Upper lobe of left lung (tissue), 6 donors: ENCODE measurements at regions not wholly inside any gene's neighbourhood (a gene's known extent, or its start where the extent isn't known, plus 50 kb on each side); places are given as distances from the start of the nearest gene placed in this dataset.

ENCODE experiments used
- ATAC-seq, 2 donors: fragments of 200-7000 bp; cut with Tn5 transposase; one replicate each; pipeline ENCODE4 v1.9.1; 2022; ENCODE audit warnings: mild to moderate bottlenecking in 2 of 2, moderate library complexity in 2 of 2; ENCODE audit not compliant: low FRiP score in 2 of 2
- DNase-seq, 2 donors: peaks; one replicate each; pipeline ENCODE4 v3.0.0-alpha.2; 2019 to 2020
- H3K27ac ChIP-seq, 4 donors: fragments of 200-600 bp; sonication (generic); one replicate each; pipeline ENCODE4 v1.5.1; 2016 to 2019
- H3K27me3 ChIP-seq, 4 donors: fragments of 200-600 bp; sonication (generic); one replicate each; pipeline ENCODE4 v1.5.1; 2017 to 2019
- H3K36me3 ChIP-seq, 4 donors: fragments of 200-600 bp; sonication (generic); one replicate each; pipeline ENCODE4 v1.5.1; 2016 to 2019
- H3K4me1 ChIP-seq, 4 donors: fragments of 200-600 bp; sonication (generic); one replicate each; pipeline ENCODE4 v1.5.1; 2018 to 2019
- H3K4me3 ChIP-seq, 4 donors: fragments of 200-600 bp; sonication (generic); one replicate each; pipeline ENCODE4 v1.5.1; 2017 to 2019; ENCODE audit warnings: mild to moderate bottlenecking in 2 of 4, moderate library complexity in 1 of 4
- H3K9me3 ChIP-seq, 4 donors: fragments of 200-600 bp; sonication (generic); one replicate each; pipeline ENCODE4 v1.5.1; 2018 to 2019
- EP300 ChIP-seq, 4 donors: sonication (generic); formaldehyde crosslinking; IDR thresholded peaks; one replicate each; pipeline ENCODE4 v1.5.1; 2017; ENCODE audit warnings: antibody characterized with exemption in 4 of 4, control low read depth in 2 of 4
- POLR2A ChIP-seq, 4 donors: fragments of 450-650 bp; IDR thresholded peaks; one replicate each; pipeline ENCODE4 v1.5.1; 2016 to 2017; ENCODE audit warnings: antibody characterized with exemption in 4 of 4, mild to moderate bottlenecking in 2 of 4
- POLR2AphosphoS5 ChIP-seq, 2 donors: sonication (generic); formaldehyde crosslinking; IDR thresholded peaks; one replicate each; pipeline ENCODE4 v1.5.1; 2017; ENCODE audit warnings: antibody characterized with exemption in 2 of 2
- WGBS, 2 donors: methylation state at CpG; one replicate each; pipeline ENCODE4 v1.1.5; 2017 to 2018; 5-methylcytosine and 5-hydroxymethylcytosine counted together
- TF ChIP-seq, protein P1 (sequence below), 6 experiments: fragments of 450-650 bp in 4 of 6; fragments of 200-600 bp in 2 of 6; sonication (generic) in 2 of 6; IDR thresholded peaks; one replicate each; pipeline ENCODE4 v1.5.1; 2016 to 2019; ENCODE audit warnings: antibody characterized with exemption in 6 of 6
- donor health status: DM: no; HTN: no; CAD: no; lungs with moderate emphysema.
- donor health status: DM: no; HTN: yes; CAD: no; lungs with severe emphysema.

DNA sequence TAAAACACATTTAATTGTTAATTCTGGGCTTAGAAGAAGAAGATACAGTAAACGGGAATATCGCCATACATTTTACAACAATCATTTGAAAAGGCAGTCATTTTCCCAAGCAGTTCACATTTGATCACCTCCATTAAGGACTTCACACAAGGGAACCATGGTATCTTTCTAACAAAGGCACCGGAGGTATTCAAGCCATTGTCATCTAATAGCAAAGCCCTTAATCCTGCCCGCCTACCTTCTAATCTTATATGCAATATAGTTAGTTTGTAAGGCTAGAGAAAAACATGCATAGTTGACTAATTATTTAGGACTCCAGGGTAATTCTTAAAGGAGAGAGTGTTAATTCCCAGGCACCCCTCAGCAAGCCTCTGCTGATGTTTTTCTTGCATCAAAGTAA is 83.1 kb downstream of the MRPL32 start:
- H3K27ac ChIP-seq: no peak overlapping the region
- H3K4me3 ChIP-seq: no peak overlapping the region
- no peak for TF ChIP-seq POLR2A (IDR thresholded peaks at IDR 0.05)
- no peak for TF ChIP-seq EP300 (IDR thresholded peaks at IDR 0.05)
- TF ChIP-seq, protein P1, sequence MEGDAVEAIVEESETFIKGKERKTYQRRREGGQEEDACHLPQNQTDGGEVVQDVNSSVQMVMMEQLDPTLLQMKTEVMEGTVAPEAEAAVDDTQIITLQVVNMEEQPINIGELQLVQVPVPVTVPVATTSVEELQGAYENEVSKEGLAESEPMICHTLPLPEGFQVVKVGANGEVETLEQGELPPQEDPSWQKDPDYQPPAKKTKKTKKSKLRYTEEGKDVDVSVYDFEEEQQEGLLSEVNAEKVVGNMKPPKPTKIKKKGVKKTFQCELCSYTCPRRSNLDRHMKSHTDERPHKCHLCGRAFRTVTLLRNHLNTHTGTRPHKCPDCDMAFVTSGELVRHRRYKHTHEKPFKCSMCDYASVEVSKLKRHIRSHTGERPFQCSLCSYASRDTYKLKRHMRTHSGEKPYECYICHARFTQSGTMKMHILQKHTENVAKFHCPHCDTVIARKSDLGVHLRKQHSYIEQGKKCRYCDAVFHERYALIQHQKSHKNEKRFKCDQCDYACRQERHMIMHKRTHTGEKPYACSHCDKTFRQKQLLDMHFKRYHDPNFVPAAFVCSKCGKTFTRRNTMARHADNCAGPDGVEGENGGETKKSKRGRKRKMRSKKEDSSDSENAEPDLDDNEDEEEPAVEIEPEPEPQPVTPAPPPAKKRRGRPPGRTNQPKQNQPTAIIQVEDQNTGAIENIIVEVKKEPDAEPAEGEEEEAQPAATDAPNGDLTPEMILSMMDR (IDR thresholded peaks at IDR 0.05): no peak
- no peak for TF ChIP-seq POLR2AphosphoS5 (IDR thresholded peaks at IDR 0.05)
- H3K9me3 ChIP-seq: no peaks in the 10 kb centered on the region
- H3K36me3 ChIP-seq: no peaks in the 10 kb centered on the region
- ATAC-seq: no peak
- no peaks in the 10 kb centered on the region for H3K4me1 ChIP-seq
- 76 to 84% methylated on average over 4 of the region's 4 CpGs for WGBS, 2 donors
- no peak for DNase-seq
- H3K27me3 ChIP-seq: no peaks in the 10 kb centered on the region

DNA sequence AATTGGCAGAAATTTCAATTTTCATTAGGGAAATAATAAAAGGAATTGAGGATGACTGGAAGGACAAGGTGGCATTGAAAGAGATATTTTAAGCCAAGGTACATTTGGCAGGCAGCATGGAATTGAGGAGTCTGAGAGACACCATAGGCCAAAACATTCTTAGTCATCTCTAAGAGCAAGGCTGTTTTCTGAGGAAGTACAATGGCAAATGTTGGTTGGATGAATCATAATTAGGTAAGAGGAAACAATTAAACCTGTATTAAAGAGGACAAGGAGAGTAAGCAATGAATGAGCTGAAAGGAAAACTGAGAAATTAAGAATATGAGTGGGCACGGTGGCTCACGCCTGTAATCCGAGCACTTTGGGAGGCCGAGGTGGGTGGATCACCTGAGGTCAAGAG is 86.3 kb downstream of the MRPL32 start:
- 88 to 91% methylated on average over 4 of the region's 4 CpGs for WGBS, 2 donors
- TF ChIP-seq, protein P1 (IDR thresholded peaks at IDR 0.05): no peak
- TF ChIP-seq EP300 (IDR thresholded peaks at IDR 0.05) (no peak), POLR2AphosphoS5 (IDR thresholded peaks at IDR 0.05) (no peak)

GRCh38 chr7:43021431-43021830 is 89.3 kb downstream of the MRPL32 start:
- H3K27me3 ChIP-seq: no peaks in the 10 kb centered on the region
- WGBS, 2 donors: 73 to 84% methylated on average over 3 of the region's 3 CpGs
- H3K4me3 ChIP-seq: no peak overlapping the region
- no peaks in the 10 kb centered on the region for H3K9me3 ChIP-seq
- ATAC-seq (no peak), DNase-seq (no peak)
- H3K27ac ChIP-seq: no peak overlapping the region
- TF ChIP-seq POLR2AphosphoS5 (IDR thresholded peaks at IDR 0.05) (no peak), POLR2A (IDR thresholded peaks at IDR 0.05) (no peak), EP300 (IDR thresholded peaks at IDR 0.05) (no peak)
- TF ChIP-seq, protein P1 (IDR thresholded peaks at IDR 0.05): no peak
- no peaks in the 10 kb centered on the region for H3K36me3 ChIP-seq
- no peaks in the 10 kb centered on the region for H3K4me1 ChIP-seq

More for the DNA sequence above, 86.3 kb downstream of the MRPL32 start:
- H3K27ac ChIP-seq: no peak overlapping the region
- H3K36me3 ChIP-seq: no peaks in the 10 kb centered on the region
- no peaks in the 10 kb centered on the region for H3K9me3 ChIP-seq
- H3K4me3 ChIP-seq: no peak overlapping the region
- no peak for ATAC-seq
- no peaks in the 10 kb centered on the region for H3K4me1 ChIP-seq
- H3K27me3 ChIP-seq: no peaks in the 10 kb centered on the region
- DNase-seq: no peak

DNA sequence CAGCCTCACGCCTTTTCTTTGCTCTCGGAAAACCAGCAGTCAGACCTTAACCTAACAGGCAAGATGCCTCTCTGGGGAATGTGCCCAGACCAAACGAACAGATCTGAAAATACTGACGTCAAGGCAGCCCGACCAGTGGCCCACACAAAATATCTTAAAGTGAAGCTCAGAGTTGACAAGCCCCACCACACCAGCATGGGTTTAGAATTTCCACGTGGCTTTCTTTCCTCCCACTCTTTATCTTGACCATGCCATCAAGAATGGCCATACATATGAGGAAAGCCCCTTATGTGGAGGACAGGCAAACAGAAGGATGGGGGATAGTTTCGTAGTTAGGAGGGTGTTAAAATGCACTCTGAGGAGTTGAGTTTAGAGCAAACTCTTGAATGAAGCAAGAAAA is 89.8 kb downstream of the MRPL32 start:
- H3K27ac ChIP-seq: no peak overlapping the region
- no peaks in the 10 kb centered on the region for H3K36me3 ChIP-seq
- TF ChIP-seq POLR2A (IDR thresholded peaks at IDR 0.05) (no peak), POLR2AphosphoS5 (IDR thresholded peaks at IDR 0.05) (no peak), EP300 (IDR thresholded peaks at IDR 0.05) (no peak)
- TF ChIP-seq, protein P1 (IDR thresholded peaks at IDR 0.05): no peak
- DNase-seq (no peak), ATAC-seq (no peak)
- no peaks in the 10 kb centered on the region for H3K9me3 ChIP-seq
- H3K4me1 ChIP-seq: no peaks in the 10 kb centered on the region
- H3K4me3 ChIP-seq: no peak overlapping the region
- WGBS, 2 donors: 66 to 69% methylated on average over 7 of the region's 7 CpGs
- H3K27me3 ChIP-seq: no peaks in the 10 kb centered on the region

DNA sequence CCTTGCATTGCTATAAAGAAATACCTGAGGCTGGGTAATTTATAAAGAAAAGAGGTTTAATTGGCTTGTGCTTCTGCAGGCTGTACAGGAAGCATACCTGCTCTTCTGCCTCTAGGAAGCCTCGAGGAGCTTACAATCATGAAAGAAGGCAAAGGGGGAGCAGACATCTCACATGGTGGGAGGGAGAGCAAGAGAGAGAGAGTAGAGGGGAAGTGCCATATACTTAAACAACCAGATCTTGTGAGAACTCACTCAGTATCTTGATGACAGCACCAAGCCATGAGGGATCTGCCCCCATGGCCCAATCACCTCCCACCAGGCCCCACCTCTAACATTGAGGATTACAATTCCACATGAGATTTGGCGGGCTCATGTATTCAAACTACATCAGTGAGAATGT is 79.1 kb upstream of the HECW1 start:
- WGBS, 2 donors: 74 to 83% methylated on average over 2 of the region's 2 CpGs

More for the DNA sequence above, 79.1 kb upstream of the HECW1 start:
- no peaks in the 10 kb centered on the region for H3K36me3 ChIP-seq
- DNase-seq: no peak
- H3K4me3 ChIP-seq: no peak overlapping the region
- H3K9me3 ChIP-seq: no peaks in the 10 kb centered on the region
- no peak for TF ChIP-seq POLR2A (IDR thresholded peaks at IDR 0.05)
- TF ChIP-seq POLR2AphosphoS5 (IDR thresholded peaks at IDR 0.05): no peak
- TF ChIP-seq, protein P1 (IDR thresholded peaks at IDR 0.05): no peak
- no peak for TF ChIP-seq EP300 (IDR thresholded peaks at IDR 0.05)
- no peak for ATAC-seq
- H3K27ac ChIP-seq: no peak overlapping the region
- no peaks in the 10 kb centered on the region for H3K4me1 ChIP-seq
- H3K27me3 ChIP-seq: no peaks in the 10 kb centered on the region
